K562 (cell line): ENCODE measurements at regions not wholly inside any gene's neighbourhood (a gene's known extent, or its start where the extent isn't known, plus 50 kb on each side); places are given as distances from the start of the nearest gene placed in this dataset.

ENCODE experiments used
- ATAC-seq: fragments of 200-7000 bp; cut with Tn5 transposase; 3 replicates; pipeline ENCODE4 v1.9.1; 2020; ENCODE audit warnings: moderate library complexity
- BruUV-seq: library from RNA; stranded (reverse); fragments of 400-500 nt; replicated peaks from 2 replicates; lab custom pipeline; 2021; lab: Mats Ljungman, UMichigan
- CTCF ChIA-PET: fragments of 300-600 bp; formaldehyde crosslinking; extraction: SDS; loops from one replicate; lab custom pipeline; 2021; ENCODE audit warnings: low intra/inter-chr PET ratio; lab: Yijun Ruan, JAX
- POLR2A ChIA-PET: fragments of 300-600, 350-650 bp; sonication (Branson Sonifier 250); formaldehyde crosslinking; extraction: SDS; loops from one replicate; lab custom pipeline; 2021; ENCODE audit warnings: antibody characterized with exemption, inconsistent platforms; lab: Yijun Ruan, JAX
- DNase-seq, 4 experiments: peaks; one replicate each; pipeline versions ENCODE4 v3.0.0 to v3.0.0-alpha.2; 2011 to 2018; ENCODE audit warnings: low spot score in 3 of 4, mixed read lengths in 3 of 4; ENCODE audit errors: extremely low read depth in 1 of 4
- FAIRE-seq: peaks from 2 replicates; lab custom pipeline; 2011; peaks lifted over from hg19 to GRCh38; lab: Jason Lieb, UNC
- H2AFZ ChIP-seq: 2 replicates; pipeline ENCODE4 v1.6.0; 2011; ENCODE audit warnings: low read depth, low read length, control low read depth, inconsistent platforms
- H3K27ac ChIP-seq: fragments of 200-600 bp; 3 replicates; pipeline ENCODE4 v1.8.0; 2011; ENCODE audit warnings: low read depth, mild to moderate bottlenecking, control low read depth, inconsistent platforms, low read length, moderate library complexity, mixed read lengths; ENCODE audit errors: extremely low read depth
- H3K27me3 ChIP-seq, 2 experiments: fragments of 300-600 bp in 1 of 2; 2 replicates in 1 of 2; 3 replicates in 1 of 2; pipeline versions ENCODE4 v1.6.0 to v1.8.0; 2011; ENCODE audit warnings: inconsistent platforms in 2 of 2, low read length in 2 of 2, mild to moderate bottlenecking in 1 of 2, mixed read lengths in 1 of 2, moderate library complexity in 1 of 2; ENCODE audit not compliant: control insufficient read depth in 2 of 2, insufficient read depth in 2 of 2
- H3K36me3 ChIP-seq: fragments of 300-600 bp; 3 replicates; pipeline ENCODE4 v1.8.0; 2011; ENCODE audit warnings: mild to moderate bottlenecking, low read length, inconsistent platforms; ENCODE audit not compliant: control insufficient read depth, insufficient read depth
- H3K4me1 ChIP-seq, 2 experiments: fragments of 200-600 bp in 1 of 2; replicated peaks in 1 of 2; 2 replicates in 1 of 2; 3 replicates in 1 of 2; pipeline versions ENCODE4 v1.5.1 to v1.8.0; 2011; ENCODE audit warnings: inconsistent platforms in 2 of 2, low read length in 2 of 2, mild to moderate bottlenecking in 1 of 2, mixed read lengths in 1 of 2, moderate library complexity in 1 of 2; ENCODE audit not compliant: control insufficient read depth in 2 of 2, insufficient read depth in 2 of 2
- H3K4me2 ChIP-seq: 2 replicates; pipeline ENCODE4 v1.6.1; 2011; ENCODE audit warnings: low read length, control low read depth, inconsistent platforms, mixed read lengths; ENCODE audit not compliant: insufficient read depth
- H3K4me3 ChIP-seq: fragments of 200-600 bp; sonication (generic), shearing (Covaris generic); 2 replicates; pipeline ENCODE4 v1.5.1; 2016; ENCODE audit warnings: control low read depth, inconsistent platforms
- H3K79me2 ChIP-seq: fragments of 200-600 bp; 3 replicates; pipeline ENCODE4 v1.8.0; 2011; ENCODE audit warnings: low read length, inconsistent platforms; ENCODE audit not compliant: control insufficient read depth, insufficient read depth
- H3K9ac ChIP-seq, 2 experiments: 2 replicates each; pipeline versions ENCODE4 v1.6.0 to v1.6.1; 2011; ENCODE audit warnings: low read depth in 2 of 2, low read length in 2 of 2, control low read depth in 1 of 2, inconsistent platforms in 1 of 2, mild to moderate bottlenecking in 1 of 2, mixed read lengths in 1 of 2; ENCODE audit not compliant: insufficient read depth in 1 of 2
- H3K9me1 ChIP-seq: one replicate; pipeline ENCODE4 v1.6.0; 2011; ENCODE audit warnings: inconsistent platforms, mild to moderate bottlenecking, low read length, moderate library complexity; ENCODE audit not compliant: control insufficient read depth, insufficient read depth
- H3K9me3 ChIP-seq: replicated peaks from 2 replicates; pipeline ENCODE4 v1.5.1; 2011; ENCODE audit warnings: low read depth, low read length, inconsistent platforms; ENCODE audit not compliant: control insufficient read depth, insufficient read depth
- H4K20me1 ChIP-seq: replicated peaks from 2 replicates; pipeline ENCODE4 v1.6.1; 2011; ENCODE audit warnings: low read length, inconsistent platforms, mixed read lengths; ENCODE audit not compliant: control insufficient read depth, insufficient read depth
- CBX8 ChIP-seq: fragments of 200-600 bp; sonication (generic); IDR thresholded peaks from 2 replicates; pipeline ENCODE4 v1.6.1; 2012; ENCODE audit warnings: borderline replicate concordance, mixed run types, low read depth, mild to moderate bottlenecking, moderate library complexity, mixed read lengths, low read length, control low read depth, inconsistent platforms; ENCODE audit not compliant: poor library complexity, severe bottlenecking; ENCODE audit errors: extremely low read depth
- ELF4 ChIP-seq: fragments of 450-650 bp; formaldehyde crosslinking; IDR thresholded peaks from 2 replicates; pipeline ENCODE4 v1.4.0; 2022; ENCODE audit warnings: missing genetic modification characterization
- GATA2 ChIP-seq: sonication (generic); formaldehyde crosslinking; IDR thresholded peaks from 2 replicates; pipeline ENCODE4 v1.4.0; 2020; ENCODE audit warnings: mild to moderate bottlenecking, missing genetic modification reagents
- GTF2E2 ChIP-seq: fragments of 200-800 bp; sonication (Bioruptor generic); IDR thresholded peaks from 2 replicates; pipeline ENCODE4 v1.6.1; 2016; ENCODE audit warnings: missing genetic modification characterization, missing compliant biosample characterization
- GTF3C2 ChIP-seq: IDR thresholded peaks from 3 replicates; pipeline ENCODE4 v1.6.1; 2011; ENCODE audit warnings: borderline replicate concordance, mild to moderate bottlenecking, moderate library complexity; ENCODE audit not compliant: insufficient read length; ENCODE audit errors: extremely low read depth
- MTA2 ChIP-seq: fragments of 450-650 bp; IDR thresholded peaks from 2 replicates; pipeline ENCODE4 v1.6.1; 2016; ENCODE audit warnings: low read depth
- MTF1 ChIP-seq: fragments of 250-450 bp; sonication (Bioruptor Pico); IDR thresholded peaks from 2 replicates; pipeline ENCODE4 v1.9.0; 2021; ENCODE audit warnings: moderate library complexity, mild to moderate bottlenecking, inconsistent platforms, borderline replicate concordance
- NFE2 ChIP-seq: IDR thresholded peaks from 2 replicates; pipeline ENCODE4 v1.6.1; 2014; ENCODE audit warnings: antibody characterized with exemption, low read depth
- ZC3H8 ChIP-seq: fragments of 450-650 bp; IDR thresholded peaks from 2 replicates; pipeline ENCODE4 v1.6.1; 2017
- ZNF24 ChIP-seq: fragments of 450-650 bp; IDR thresholded peaks from 2 replicates; pipeline ENCODE4 v1.6.1; 2016
- ZNF717 ChIP-seq: fragments of 250-450 bp; sonication (Bioruptor Pico); IDR thresholded peaks from 2 replicates; pipeline ENCODE4 v1.5.0; 2021
- ZNF77 ChIP-seq: fragments of 250-450 bp; sonication (Bioruptor Pico); IDR thresholded peaks from 2 replicates; pipeline ENCODE4 v1.5.0; 2020
- WGBS: fragments of 100-300 bp; shearing (Covaris generic); methylation state at CpG from one replicate; pipeline ENCODE4 v1.1.6; 2016; ENCODE audit warnings: low coverage, mixed read lengths; ENCODE audit not compliant: insufficient coverage; ENCODE audit errors: missing lambda C conversion rate; 5-methylcytosine and 5-hydroxymethylcytosine counted together
- in situ Hi-C: fragments of 300-500 bp; cut with MboI; formaldehyde crosslinking; loops from 4 replicates; pipeline ENCODE4 v1.15.0; 2018; ENCODE audit warnings: inconsistent platforms, mixed read lengths
- intact Hi-C: fragments of 100-400 bp; cut with micrococcal nuclease; formaldehyde crosslinking; loops from 2 replicates; pipeline ENCODE4 v1.14.2; 2022
- TF ChIP-seq, protein P1 (sequence below): fragments of 250-450 bp; sonication (Bioruptor Pico); IDR thresholded peaks from 2 replicates; pipeline ENCODE4 v1.4.0; 2020
- TF ChIP-seq, protein P2 (sequence below): fragments of 200-800 bp; sonication (Bioruptor generic); IDR thresholded peaks from 2 replicates; pipeline ENCODE4 v1.6.1; 2017; ENCODE audit warnings: missing genetic modification characterization, missing compliant biosample characterization

GRCh38 chr16:75847172-75847571 lies 120.9 kb upstream of the CPHXL start:
- H3K9ac ChIP-seq: no peak overlapping the region
- no peaks in the 10 kb centered on the region for H3K9me1 ChIP-seq
- intact Hi-C loops: no loop called here
- FAIRE-seq (no peak), ATAC-seq (no peak), DNase-seq (no peak)
- no TSS peak for BruUV-seq
- no peaks in the 10 kb centered on the region for H3K9me3 ChIP-seq
- CTCF ChIA-PET: no interaction called here
- H3K4me1 ChIP-seq: no peaks in the 10 kb centered on the region
- H4K20me1 ChIP-seq: no peaks in the 10 kb centered on the region
- WGBS: 0% methylated on average over 1 of the region's 1 CpG
- no peak overlapping the region for H2AFZ ChIP-seq
- in situ Hi-C loops: no loop called here
- no peaks in the 10 kb centered on the region for H3K36me3 ChIP-seq
- POLR2A ChIA-PET: interaction anchor here (1.0 kb wide), 1 partner anchor 14 kb away, joined by 3 read pairs; no protein-coding TSS in a partner anchor
- no peak overlapping the region for H3K4me2 ChIP-seq
- H3K4me3 ChIP-seq: no peak overlapping the region
- no peak overlapping the region for H3K27ac ChIP-seq
- H3K79me2 ChIP-seq: no peaks in the 10 kb centered on the region
- no peaks in the 10 kb centered on the region for H3K27me3 ChIP-seq
- TF ChIP-seq NFE2 (no peak), GTF3C2 (no peak), GTF2E2 (tag) (no peak), MTF1 (CRISPR knock-in tag) (no peak), CBX8 (no peak), ZNF24 (no peak), GATA2 (CRISPR knock-in tag) (no peak), MTA2 (no peak), ZNF717 (CRISPR knock-in tag) (no peak), ZNF77 (CRISPR knock-in tag) (no peak), ELF4 (no peak), ZC3H8 (no peak)
- TF ChIP-seq, protein P1, sequence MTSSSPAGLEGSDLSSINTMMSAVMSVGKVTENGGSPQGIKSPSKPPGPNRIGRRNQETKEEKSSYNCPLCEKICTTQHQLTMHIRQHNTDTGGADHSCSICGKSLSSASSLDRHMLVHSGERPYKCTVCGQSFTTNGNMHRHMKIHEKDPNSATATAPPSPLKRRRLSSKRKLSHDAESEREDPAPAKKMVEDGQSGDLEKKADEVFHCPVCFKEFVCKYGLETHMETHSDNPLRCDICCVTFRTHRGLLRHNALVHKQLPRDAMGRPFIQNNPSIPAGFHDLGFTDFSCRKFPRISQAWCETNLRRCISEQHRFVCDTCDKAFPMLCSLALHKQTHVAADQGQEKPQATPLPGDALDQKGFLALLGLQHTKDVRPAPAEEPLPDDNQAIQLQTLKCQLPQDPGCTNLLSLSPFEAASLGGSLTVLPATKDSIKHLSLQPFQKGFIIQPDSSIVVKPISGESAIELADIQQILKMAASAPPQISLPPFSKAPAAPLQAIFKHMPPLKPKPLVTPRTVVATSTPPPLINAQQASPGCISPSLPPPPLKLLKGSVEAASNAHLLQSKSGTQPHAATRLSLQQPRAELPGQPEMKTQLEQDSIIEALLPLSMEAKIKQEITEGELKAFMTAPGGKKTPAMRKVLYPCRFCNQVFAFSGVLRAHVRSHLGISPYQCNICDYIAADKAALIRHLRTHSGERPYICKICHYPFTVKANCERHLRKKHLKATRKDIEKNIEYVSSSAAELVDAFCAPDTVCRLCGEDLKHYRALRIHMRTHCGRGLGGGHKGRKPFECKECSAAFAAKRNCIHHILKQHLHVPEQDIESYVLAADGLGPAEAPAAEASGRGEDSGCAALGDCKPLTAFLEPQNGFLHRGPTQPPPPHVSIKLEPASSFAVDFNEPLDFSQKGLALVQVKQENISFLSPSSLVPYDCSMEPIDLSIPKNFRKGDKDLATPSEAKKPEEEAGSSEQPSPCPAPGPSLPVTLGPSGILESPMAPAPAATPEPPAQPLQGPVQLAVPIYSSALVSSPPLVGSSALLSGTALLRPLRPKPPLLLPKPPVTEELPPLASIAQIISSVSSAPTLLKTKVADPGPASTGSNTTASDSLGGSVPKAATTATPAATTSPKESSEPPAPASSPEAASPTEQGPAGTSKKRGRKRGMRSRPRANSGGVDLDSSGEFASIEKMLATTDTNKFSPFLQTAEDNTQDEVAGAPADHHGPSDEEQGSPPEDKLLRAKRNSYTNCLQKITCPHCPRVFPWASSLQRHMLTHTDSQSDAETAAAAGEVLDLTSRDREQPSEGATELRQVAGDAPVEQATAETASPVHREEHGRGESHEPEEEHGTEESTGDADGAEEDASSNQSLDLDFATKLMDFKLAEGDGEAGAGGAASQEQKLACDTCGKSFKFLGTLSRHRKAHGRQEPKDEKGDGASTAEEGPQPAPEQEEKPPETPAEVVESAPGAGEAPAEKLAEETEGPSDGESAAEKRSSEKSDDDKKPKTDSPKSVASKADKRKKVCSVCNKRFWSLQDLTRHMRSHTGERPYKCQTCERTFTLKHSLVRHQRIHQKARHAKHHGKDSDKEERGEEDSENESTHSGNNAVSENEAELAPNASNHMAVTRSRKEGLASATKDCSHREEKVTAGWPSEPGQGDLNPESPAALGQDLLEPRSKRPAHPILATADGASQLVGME (CRISPR knock-in tag): no peak
- TF ChIP-seq, protein P2, sequence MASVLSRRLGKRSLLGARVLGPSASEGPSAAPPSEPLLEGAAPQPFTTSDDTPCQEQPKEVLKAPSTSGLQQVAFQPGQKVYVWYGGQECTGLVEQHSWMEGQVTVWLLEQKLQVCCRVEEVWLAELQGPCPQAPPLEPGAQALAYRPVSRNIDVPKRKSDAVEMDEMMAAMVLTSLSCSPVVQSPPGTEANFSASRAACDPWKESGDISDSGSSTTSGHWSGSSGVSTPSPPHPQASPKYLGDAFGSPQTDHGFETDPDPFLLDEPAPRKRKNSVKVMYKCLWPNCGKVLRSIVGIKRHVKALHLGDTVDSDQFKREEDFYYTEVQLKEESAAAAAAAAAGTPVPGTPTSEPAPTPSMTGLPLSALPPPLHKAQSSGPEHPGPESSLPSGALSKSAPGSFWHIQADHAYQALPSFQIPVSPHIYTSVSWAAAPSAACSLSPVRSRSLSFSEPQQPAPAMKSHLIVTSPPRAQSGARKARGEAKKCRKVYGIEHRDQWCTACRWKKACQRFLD (CRISPR knock-in tag): no peak
